ENCODE measurements at regions not wholly inside any gene's neighbourhood (a gene's known extent, or its start where the extent isn't known, plus 50 kb on each side); places are given as distances from the start of the nearest gene placed in this dataset.
"Not testable (repeated sequence)": the region's sequence is repeated elsewhere in the genome, so short reads cannot be mapped to it uniquely, and the experiment has no call there.

DNA sequence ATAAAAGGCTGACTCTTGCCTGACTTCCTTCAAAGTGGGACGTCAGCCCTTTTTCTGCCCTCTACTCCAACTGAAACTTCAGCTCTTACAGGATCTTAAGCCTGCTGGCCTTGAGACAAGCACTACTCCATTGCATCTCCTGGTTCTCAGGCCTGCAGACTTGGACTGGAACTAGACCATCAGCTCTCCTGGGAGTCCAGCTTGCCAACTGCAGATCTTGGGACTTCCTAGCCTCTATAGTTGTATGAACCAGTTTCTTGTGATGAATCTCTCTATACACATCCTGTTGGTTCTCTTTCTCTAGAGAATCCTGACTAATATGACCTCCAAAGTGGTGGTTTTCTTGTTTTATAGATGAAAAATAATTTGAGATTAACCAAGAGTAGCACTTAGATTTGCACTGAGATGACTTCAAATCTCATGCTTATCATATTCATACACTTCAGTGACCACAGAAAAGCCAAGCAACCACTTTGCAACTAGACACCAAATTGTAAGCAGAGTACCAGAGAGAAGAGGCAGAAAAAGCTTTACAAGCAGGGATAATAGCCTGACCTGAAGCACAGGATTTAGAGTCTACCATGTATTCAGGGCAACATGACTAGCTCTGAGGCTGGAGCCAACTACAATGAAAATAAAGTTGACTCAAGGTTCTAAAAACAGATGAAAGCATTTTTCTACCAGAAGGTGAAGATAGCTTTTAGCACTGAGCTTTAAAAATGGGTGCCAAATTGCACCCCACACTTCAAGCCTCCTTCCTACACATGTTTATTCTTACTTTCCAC, 661.3 kb upstream of the USP24 start:
- Histone ChIP-seq H3K36me3 (ENCODE audit: insufficient read depth, low read length) (no peaks in the 10 kb centered on the region), H3K9ac (ENCODE audit: insufficient read length) (no peak overlapping the region), H3K9me3 (ENCODE audit: low read depth, low read length) (no peaks in the 10 kb centered on the region), H3K4me3 (no peak overlapping the region), H3K27ac (no peak overlapping the region)
- TF ChIP-seq POLR2AphosphoS5 (IDR thresholded peaks at IDR 0.05; ENCODE audit: borderline replicate concordance, low read depth, low read length), result no peak
- no peak for TF ChIP-seq EZH2 (IDR thresholded peaks at IDR 0.05)
- no peak for TF ChIP-seq FOXP2 (optimal IDR thresholded peaks at IDR 0.05; ENCODE audit: control extremely low read depth, extremely low read length, insufficient read depth)
- DNase-seq (ENCODE audit: low read depth, low spot score), result no peak

DNA sequence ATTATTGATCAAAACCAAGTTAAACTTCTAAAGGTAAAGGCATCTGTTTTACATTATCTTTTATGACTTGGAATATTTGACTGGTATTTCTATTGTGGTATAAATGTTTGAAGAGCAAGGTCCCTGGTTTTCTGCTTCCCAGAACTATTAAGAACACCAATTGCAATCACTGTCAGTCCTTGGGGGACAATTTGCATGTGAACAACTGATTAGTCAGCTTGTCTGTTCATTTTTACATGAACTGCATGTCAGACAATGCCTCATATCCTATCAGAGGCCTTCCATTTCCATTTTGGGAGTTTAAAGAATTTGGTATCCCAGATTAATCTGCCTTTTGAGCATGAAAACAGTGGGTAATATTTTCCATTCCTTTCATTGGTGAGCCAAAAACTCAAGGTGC, 654.9 kb upstream of the USP24 start:
- Histone ChIP-seq H3K4me3 (no peak overlapping the region), H3K9ac (ENCODE audit: insufficient read length) (no peak overlapping the region), H3K36me3 (ENCODE audit: insufficient read depth, low read length) (no peaks in the 10 kb centered on the region), H3K27ac (no peak overlapping the region), H3K9me3 (ENCODE audit: low read depth, low read length) (no peaks in the 10 kb centered on the region)
- TF ChIP-seq EZH2 (IDR thresholded peaks at IDR 0.05), result no peak
- no peak for TF ChIP-seq POLR2AphosphoS5 (IDR thresholded peaks at IDR 0.05; ENCODE audit: borderline replicate concordance, low read depth, low read length)
- TF ChIP-seq FOXP2 (optimal IDR thresholded peaks at IDR 0.05; ENCODE audit: control extremely low read depth, extremely low read length, insufficient read depth), result no peak
- DNase-seq (ENCODE audit: low read depth, low spot score), result no peak

DNA sequence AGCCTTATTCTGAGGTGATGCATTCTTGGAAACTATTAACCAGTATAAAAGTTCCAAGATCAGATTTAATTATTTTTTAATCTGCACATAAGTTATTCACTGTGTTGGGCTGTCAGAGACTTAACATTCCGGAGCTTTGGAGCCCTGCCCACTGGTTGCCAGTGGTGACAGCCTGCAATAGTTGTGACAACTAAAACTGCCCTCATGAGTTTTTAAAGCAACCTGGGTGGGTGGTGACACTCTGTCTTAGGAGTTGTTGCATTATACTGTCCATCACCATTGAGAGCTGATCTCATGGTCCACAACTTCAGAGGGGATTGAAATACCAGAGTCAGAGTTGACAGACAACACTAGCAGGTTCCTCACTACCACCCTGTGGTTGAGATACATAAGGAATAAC, 653.9 kb upstream of the USP24 start:
- DNase-seq (ENCODE audit: low read depth, low spot score), result no peak
- H3K36me3 ChIP-seq (ENCODE audit: insufficient read depth, low read length), result no peaks in the 10 kb centered on the region
- no peaks in the 10 kb centered on the region for H3K9me3 ChIP-seq (ENCODE audit: low read depth, low read length)
- H3K9ac ChIP-seq (ENCODE audit: insufficient read length), result no peak overlapping the region
- no peak overlapping the region for H3K4me3 ChIP-seq
- H3K27ac ChIP-seq, result no peak overlapping the region
- TF ChIP-seq FOXP2 (optimal IDR thresholded peaks at IDR 0.05; ENCODE audit: control extremely low read depth, extremely low read length, insufficient read depth), result no peak

DNA sequence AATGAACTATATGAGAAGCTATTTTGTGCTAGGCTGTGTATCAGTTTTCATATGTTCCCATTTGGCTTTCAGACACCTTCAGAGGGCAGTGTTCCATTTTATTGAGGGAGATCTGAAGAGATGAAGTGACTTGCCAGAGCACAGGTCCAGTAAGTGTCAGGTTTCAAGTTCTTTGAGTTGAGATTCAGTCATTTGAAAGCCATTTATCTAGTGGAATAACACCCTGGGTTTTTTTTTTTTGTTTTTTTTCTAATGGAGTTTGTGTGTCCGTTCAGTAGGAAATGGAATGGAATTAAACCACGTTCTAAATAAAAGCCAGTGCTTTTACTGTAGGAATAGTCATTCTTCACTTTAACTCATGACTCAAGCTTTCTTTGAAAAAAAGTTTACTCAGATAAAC, 652.9 kb upstream of the USP24 start:
- H3K27ac ChIP-seq, result no peak overlapping the region

DNA sequence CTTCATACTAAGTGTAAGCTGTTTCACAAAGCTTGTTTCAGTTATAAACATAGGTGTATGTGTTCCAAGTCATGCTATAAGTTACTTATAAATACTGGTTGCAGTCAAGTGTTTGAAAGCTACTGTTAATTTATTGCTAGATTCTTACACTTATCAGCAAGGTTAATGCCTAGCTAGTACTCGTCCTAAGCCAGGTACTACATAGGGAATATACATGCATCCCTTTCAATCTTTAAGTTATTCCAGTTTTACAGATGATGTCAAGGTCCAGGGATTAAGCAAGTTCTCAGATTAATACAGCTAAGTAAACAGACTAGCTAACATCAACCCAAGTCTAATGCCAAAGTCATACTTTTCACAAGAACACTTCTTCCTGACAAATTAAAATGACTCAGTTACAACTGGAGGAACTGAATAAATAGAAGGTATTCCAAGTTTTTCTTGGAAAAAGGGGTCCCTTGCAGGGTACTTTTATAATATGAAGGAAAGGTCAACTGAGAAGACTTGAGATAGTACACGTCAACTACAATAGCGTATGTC, 652.2 kb upstream of the USP24 start:
- H3K9me3 ChIP-seq (ENCODE audit: low read depth, low read length), result no peaks in the 10 kb centered on the region
- H3K4me3 ChIP-seq, result no peak overlapping the region
- H3K9ac ChIP-seq (ENCODE audit: insufficient read length), result no peak overlapping the region
- no peak for DNase-seq (ENCODE audit: low read depth, low spot score)
- no peak overlapping the region for H3K27ac ChIP-seq
- no peaks in the 10 kb centered on the region for H3K36me3 ChIP-seq (ENCODE audit: insufficient read depth, low read length)
- no peak for TF ChIP-seq POLR2AphosphoS5 (IDR thresholded peaks at IDR 0.05; ENCODE audit: borderline replicate concordance, low read depth, low read length)
- no peak for TF ChIP-seq EZH2 (IDR thresholded peaks at IDR 0.05)
- no peak for TF ChIP-seq FOXP2 (optimal IDR thresholded peaks at IDR 0.05; ENCODE audit: control extremely low read depth, extremely low read length, insufficient read depth)

More for the DNA sequence above, 652.9 kb upstream of the USP24 start:
- no peak for DNase-seq (ENCODE audit: low read depth, low spot score)
- no peaks in the 10 kb centered on the region for H3K36me3 ChIP-seq (ENCODE audit: insufficient read depth, low read length)
- TF ChIP-seq EZH2 (IDR thresholded peaks at IDR 0.05), result no peak
- TF ChIP-seq FOXP2 (optimal IDR thresholded peaks at IDR 0.05; ENCODE audit: control extremely low read depth, extremely low read length, insufficient read depth), result no peak
- no peak for TF ChIP-seq POLR2AphosphoS5 (IDR thresholded peaks at IDR 0.05; ENCODE audit: borderline replicate concordance, low read depth, low read length)
- H3K9ac ChIP-seq (ENCODE audit: insufficient read length), result no peak overlapping the region
- no peak overlapping the region for H3K4me3 ChIP-seq
- H3K9me3 ChIP-seq (ENCODE audit: low read depth, low read length), result no peaks in the 10 kb centered on the region

- not testable (repeated sequence) for H3K27ac ChIP-seq; DNase-seq (ENCODE audit: low read depth, low spot score); H3K9ac ChIP-seq (ENCODE audit: insufficient read length); H3K36me3 ChIP-seq (ENCODE audit: insufficient read depth, low read length); H3K9me3 ChIP-seq (ENCODE audit: low read depth, low read length); H3K4me3 ChIP-seq
Measured at GRCh38 chr1:55865778-55866177, 650.6 kb upstream of the USP24 start.

DNA sequence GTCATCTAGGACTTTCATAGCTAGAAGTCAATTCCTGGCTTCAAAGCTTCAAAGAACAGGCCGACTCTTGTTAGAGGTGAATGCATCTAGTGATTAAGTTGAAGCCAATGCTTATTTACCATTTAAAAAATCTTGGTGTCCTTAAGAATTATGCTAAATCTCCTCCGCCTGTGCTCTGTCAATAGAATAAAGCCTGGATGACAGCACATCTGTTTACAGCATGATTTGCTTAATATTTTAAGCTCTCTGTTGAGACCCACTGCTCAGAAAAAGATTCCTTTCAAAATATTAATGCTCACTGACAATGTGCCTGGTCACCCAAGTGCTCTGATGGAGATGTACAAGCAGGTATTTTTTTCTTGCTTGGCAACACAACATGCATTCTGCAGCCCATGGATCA, 649.1 kb upstream of the USP24 start:
- DNase-seq (ENCODE audit: low read depth, low spot score), result no peak
- TF ChIP-seq FOXP2 (optimal IDR thresholded peaks at IDR 0.05; ENCODE audit: control extremely low read depth, extremely low read length, insufficient read depth), result no peak
- no peak for TF ChIP-seq POLR2AphosphoS5 (IDR thresholded peaks at IDR 0.05; ENCODE audit: borderline replicate concordance, low read depth, low read length)
- no peak for TF ChIP-seq EZH2 (IDR thresholded peaks at IDR 0.05)
- Histone ChIP-seq H3K9me3 (ENCODE audit: low read depth, low read length) (no peaks in the 10 kb centered on the region), H3K4me3 (no peak overlapping the region), H3K36me3 (ENCODE audit: insufficient read depth, low read length) (no peaks in the 10 kb centered on the region), H3K27ac (no peak overlapping the region), H3K9ac (ENCODE audit: insufficient read length) (no peak overlapping the region)

DNA sequence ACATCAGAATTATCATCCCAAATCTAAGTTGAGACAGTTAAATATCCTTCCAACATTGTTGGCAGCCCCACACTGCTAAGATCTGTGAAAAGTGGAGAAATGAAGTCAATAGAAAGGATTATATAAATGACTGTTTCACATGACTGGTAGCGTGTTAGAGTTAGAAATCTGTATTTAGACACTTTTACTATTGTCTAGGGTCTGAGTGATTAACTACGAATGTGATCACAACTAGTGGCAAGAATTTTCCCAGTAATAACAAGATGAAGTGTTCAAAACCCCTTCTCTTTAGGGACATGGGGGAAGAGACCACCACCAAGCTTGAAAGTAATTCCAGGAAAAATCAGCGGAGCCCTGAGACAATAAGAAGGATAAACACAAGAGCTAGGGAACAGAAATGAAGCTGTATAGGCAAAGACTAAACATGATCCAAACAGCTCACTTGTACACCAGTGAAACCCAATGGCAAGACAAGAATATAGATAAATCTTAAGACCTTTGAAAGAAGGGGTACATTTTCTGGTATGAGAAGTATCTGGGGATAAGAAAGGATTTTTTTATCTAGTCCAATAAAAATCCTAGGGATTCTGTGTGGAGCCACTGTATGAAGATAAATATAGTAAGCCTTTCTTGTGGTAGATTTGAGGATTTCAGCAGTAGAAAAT, 646.6 kb upstream of the USP24 start:
- TF ChIP-seq EZH2 (IDR thresholded peaks at IDR 0.05) (no peak), POLR2AphosphoS5 (IDR thresholded peaks at IDR 0.05; ENCODE audit: borderline replicate concordance, low read depth, low read length) (no peak), FOXP2 (optimal IDR thresholded peaks at IDR 0.05; ENCODE audit: control extremely low read depth, extremely low read length, insufficient read depth) (no peak)
- no peaks in the 10 kb centered on the region for H3K9me3 ChIP-seq (ENCODE audit: low read depth, low read length)
- DNase-seq (ENCODE audit: low read depth, low spot score), result no peak
- no peak overlapping the region for H3K9ac ChIP-seq (ENCODE audit: insufficient read length)
- H3K4me3 ChIP-seq, result no peak overlapping the region
- no peaks in the 10 kb centered on the region for H3K36me3 ChIP-seq (ENCODE audit: insufficient read depth, low read length)
- no peak overlapping the region for H3K27ac ChIP-seq
